GM21528 (cell line): ENCODE measurements at regions not wholly inside any gene's neighbourhood (a gene's known extent, or its start where the extent isn't known, plus 50 kb on each side); places are given as distances from the start of the nearest gene placed in this dataset.

Experiments
- ATAC-seq: cut with Tn5 transposase; IDR thresholded peaks from one replicate; pipeline ENCODE4 v1.9.1; 2021; ENCODE audit warnings: mild to moderate bottlenecking, moderate library complexity; ENCODE audit not compliant: unreplicated experiment, low FRiP score

- ATAC-seq: no peak
Observed at GRCh38 chr2:128490321-128490720, 171.7 kb upstream of the HS6ST1 start.

GRCh38 chr2:128490881-128491691 lies 172.4 kb upstream of the HS6ST1 start:
- no peak for ATAC-seq

- no peak for ATAC-seq
Observed at GRCh38 chr2:128491692-128492244, 173.1 kb upstream of the HS6ST1 start.

GRCh38 chr2:128492966-128493811 lies 174.5 kb upstream of the HS6ST1 start:
- ATAC-seq: no peak

GRCh38 chr2:128493880-128494279 lies 175.2 kb upstream of the HS6ST1 start:
- no peak for ATAC-seq

GRCh38 chr2:128494307-128494639 lies 175.6 kb upstream of the HS6ST1 start:
- ATAC-seq: no peak

GRCh38 chr2:128494640-128495321 lies 176.1 kb upstream of the HS6ST1 start:
- ATAC-seq: no peak

GRCh38 chr2:128495996-128496547 lies 177.4 kb upstream of the HS6ST1 start:
- no peak for ATAC-seq

GRCh38 chr2:128496700-128497099 lies 178.0 kb upstream of the HS6ST1 start:
- ATAC-seq: no peak

GRCh38 chr2:128497461-128497860 lies 178.8 kb upstream of the HS6ST1 start:
- no peak for ATAC-seq

- ATAC-seq: no peak
Observed at GRCh38 chr2:128498086-128498485, 179.4 kb upstream of the HS6ST1 start.

- no peak for ATAC-seq
Observed at GRCh38 chr2:128498589-128498988, 179.9 kb upstream of the HS6ST1 start.

GRCh38 chr2:128499367-128500137 lies 180.9 kb upstream of the HS6ST1 start:
- no peak for ATAC-seq

GRCh38 chr2:128500138-128500800 lies 181.6 kb upstream of the HS6ST1 start:
- ATAC-seq: no peak

GRCh38 chr2:128501006-128501690 lies 182.5 kb upstream of the HS6ST1 start:
- ATAC-seq: no peak

- no peak for ATAC-seq
Observed at GRCh38 chr2:128501700-128502099, 183.0 kb upstream of the HS6ST1 start.

GRCh38 chr2:128502200-128502599 lies 183.5 kb upstream of the HS6ST1 start:
- no peak for ATAC-seq

- no peak for ATAC-seq
Observed at GRCh38 chr2:128502638-128503246, 184.1 kb upstream of the HS6ST1 start.
